ENCODE measurements at regions not wholly inside any gene's neighbourhood (a gene's known extent, or its start where the extent isn't known, plus 50 kb on each side); places are given as distances from the start of the nearest gene placed in this dataset.

DNA sequence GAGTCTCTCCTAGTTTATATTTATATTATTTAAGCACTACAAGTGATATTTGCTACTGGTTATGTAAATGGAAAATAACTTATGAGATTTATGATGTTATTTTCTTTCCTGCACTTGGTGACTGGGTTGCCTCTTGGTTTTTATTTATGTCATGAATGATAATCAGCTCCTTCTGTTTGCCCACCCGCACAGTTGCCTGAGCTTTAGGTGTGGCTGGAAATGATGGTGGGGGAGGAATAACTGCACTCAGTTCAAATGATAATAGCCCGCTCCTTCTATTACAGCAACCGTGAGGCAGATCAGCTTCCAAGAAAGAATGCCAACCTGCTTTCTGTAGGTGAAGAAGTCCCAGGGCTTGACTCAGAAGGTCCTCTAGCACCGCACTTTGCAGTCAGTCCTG, 190.2 kb upstream of the CAND1 start:
- Histone ChIP-seq H3K4me3 (ENCODE audit: low read depth, low read length) (no peak overlapping the region), H3K4me1 (ENCODE audit: control insufficient read depth, insufficient read depth, low read length) (peaks cover 23% of the 10 kb centered on the region), H3K36me3 (ENCODE audit: control insufficient read depth in 2 of 2, insufficient read depth in 1 of 2, low read length in 2 of 2) (no peaks in the 10 kb centered on the region), H3K27ac (ENCODE audit: extremely low read depth, low read depth, low read length) (no peak overlapping the region), H3K9me3 (ENCODE audit: control insufficient read depth, insufficient read depth, low read depth, low read length) (no peaks in the 10 kb centered on the region)
- ChIA-PET CTCF (interaction anchor here (0.6 to 2.5 kb wide), 2 partner anchors 53 to 189 kb away, joined by 4 to 7 read pairs; no protein-coding TSS in a partner anchor), POLR2A (no interaction called here)
- TF ChIP-seq ZNF555 (tag by site-specific recombination; conservative IDR thresholded peaks at IDR 0.05) (no peak), GLI4 (tag by site-specific recombination; IDR thresholded peaks at IDR 0.05) (no peak), ZNF571 (tag by site-specific recombination; IDR thresholded peaks at IDR 0.05) (no peak), ZNF629 (tag by site-specific recombination; IDR thresholded peaks at IDR 0.05) (peak; percentile 32; the same call in 1 of the 2 replicates), ZFP69B (tag by site-specific recombination; IDR thresholded peaks at IDR 0.05) (no peak), ZNF426 (tag by site-specific recombination; IDR thresholded peaks at IDR 0.05) (no peak), ZNF473 (tag by site-specific recombination; IDR thresholded peaks at IDR 0.05) (no peak), ZNF140 (tag by site-specific recombination; IDR thresholded peaks at IDR 0.05) (no peak), OSR2 (tag by site-specific recombination; IDR thresholded peaks at IDR 0.05) (peak; percentile 43), ZNF776 (tag by site-specific recombination; IDR thresholded peaks at IDR 0.05; ENCODE audit: borderline replicate concordance) (no peak), ZNF830 (tag by site-specific recombination; IDR thresholded peaks at IDR 0.05; ENCODE audit: low read depth) (no peak), ZNF521 (tag by site-specific recombination; IDR thresholded peaks at IDR 0.05) (no peak), ZNF211 (tag by site-specific recombination; IDR thresholded peaks at IDR 0.05; ENCODE audit: low read depth) (no peak), GLIS1 (tag by site-specific recombination; IDR thresholded peaks at IDR 0.05) (peak; percentile 84), ZNF266 (tag by site-specific recombination; IDR thresholded peaks at IDR 0.05; ENCODE audit: low read depth) (no peak), ZNF169 (tag by site-specific recombination; IDR thresholded peaks at IDR 0.05) (no peak), ZNF544 (tag by site-specific recombination; IDR thresholded peaks at IDR 0.05) (no peak), HOXA7 (CRISPR knock-in tag; IDR thresholded peaks at IDR 0.05; ENCODE audit: borderline replicate concordance) (no peak), ZBTB17 (tag by site-specific recombination; IDR thresholded peaks at IDR 0.05) (no peak), ZNF623 (tag by site-specific recombination; IDR thresholded peaks at IDR 0.05) (no peak), ZNF16 (tag by site-specific recombination; IDR thresholded peaks at IDR 0.05; ENCODE audit: low read depth) (no peak), ZBTB7A (tag by site-specific recombination; IDR thresholded peaks at IDR 0.05; ENCODE audit: low read depth) (no peak), ZSCAN30 (tag by site-specific recombination; IDR thresholded peaks at IDR 0.05) (no peak), ZBTB20 (tag by site-specific recombination; IDR thresholded peaks at IDR 0.05) (no peak), ZNF354C (tag by site-specific recombination; IDR thresholded peaks at IDR 0.05; ENCODE audit: borderline replicate concordance, low read depth) (no peak), ZNF610 (tag by site-specific recombination; IDR thresholded peaks at IDR 0.05; ENCODE audit: borderline replicate concordance) (0 out of 2 replicates have a peak, but pooled peaks have one; percentile 19), SETDB1 (IDR thresholded peaks at IDR 0.05; ENCODE audit: insufficient read length, low read length) (no peak), SCRT1 (tag by site-specific recombination; IDR thresholded peaks at IDR 0.05; ENCODE audit: borderline replicate concordance) (no peak)
- TF ChIP-seq, protein P1, sequence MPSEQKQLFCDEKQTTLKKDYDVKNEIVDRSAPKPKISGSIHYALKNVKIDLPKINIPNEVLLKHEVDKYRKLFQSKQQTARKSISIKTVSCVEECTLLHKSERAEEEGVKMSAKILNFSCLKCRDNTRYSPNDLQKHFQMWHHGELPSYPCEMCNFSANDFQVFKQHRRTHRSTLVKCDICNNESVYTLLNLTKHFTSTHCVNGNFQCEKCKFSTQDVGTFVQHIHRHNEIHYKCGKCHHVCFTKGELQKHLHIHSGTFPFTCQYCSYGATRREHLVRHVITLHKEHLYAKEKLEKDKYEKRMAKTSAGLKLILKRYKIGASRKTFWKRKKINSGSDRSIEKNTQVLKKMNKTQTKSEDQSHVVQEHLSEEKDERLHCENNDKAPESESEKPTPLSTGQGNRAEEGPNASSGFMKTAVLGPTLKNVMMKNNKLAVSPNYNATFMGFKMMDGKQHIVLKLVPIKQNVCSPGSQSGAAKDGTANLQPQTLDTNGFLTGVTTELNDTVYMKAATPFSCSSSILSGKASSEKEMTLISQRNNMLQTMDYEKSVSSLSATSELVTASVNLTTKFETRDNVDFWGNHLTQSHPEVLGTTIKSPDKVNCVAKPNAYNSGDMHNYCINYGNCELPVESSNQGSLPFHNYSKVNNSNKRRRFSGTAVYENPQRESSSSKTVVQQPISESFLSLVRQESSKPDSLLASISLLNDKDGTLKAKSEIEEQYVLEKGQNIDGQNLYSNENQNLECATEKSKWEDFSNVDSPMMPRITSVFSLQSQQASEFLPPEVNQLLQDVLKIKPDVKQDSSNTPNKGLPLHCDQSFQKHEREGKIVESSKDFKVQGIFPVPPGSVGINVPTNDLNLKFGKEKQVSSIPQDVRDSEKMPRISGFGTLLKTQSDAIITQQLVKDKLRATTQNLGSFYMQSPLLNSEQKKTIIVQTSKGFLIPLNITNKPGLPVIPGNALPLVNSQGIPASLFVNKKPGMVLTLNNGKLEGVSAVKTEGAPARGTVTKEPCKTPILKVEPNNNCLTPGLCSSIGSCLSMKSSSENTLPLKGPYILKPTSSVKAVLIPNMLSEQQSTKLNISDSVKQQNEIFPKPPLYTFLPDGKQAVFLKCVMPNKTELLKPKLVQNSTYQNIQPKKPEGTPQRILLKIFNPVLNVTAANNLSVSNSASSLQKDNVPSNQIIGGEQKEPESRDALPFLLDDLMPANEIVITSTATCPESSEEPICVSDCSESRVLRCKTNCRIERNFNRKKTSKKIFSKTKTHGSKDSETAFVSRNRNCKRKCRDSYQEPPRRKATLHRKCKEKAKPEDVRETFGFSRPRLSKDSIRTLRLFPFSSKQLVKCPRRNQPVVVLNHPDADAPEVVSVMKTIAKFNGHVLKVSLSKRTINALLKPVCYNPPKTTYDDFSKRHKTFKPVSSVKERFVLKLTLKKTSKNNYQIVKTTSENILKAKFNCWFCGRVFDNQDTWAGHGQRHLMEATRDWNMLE (tag by site-specific recombination; conservative IDR thresholded peaks at IDR 0.05; ENCODE audit: low read depth), result no peak
- TF ChIP-seq, protein P2, sequence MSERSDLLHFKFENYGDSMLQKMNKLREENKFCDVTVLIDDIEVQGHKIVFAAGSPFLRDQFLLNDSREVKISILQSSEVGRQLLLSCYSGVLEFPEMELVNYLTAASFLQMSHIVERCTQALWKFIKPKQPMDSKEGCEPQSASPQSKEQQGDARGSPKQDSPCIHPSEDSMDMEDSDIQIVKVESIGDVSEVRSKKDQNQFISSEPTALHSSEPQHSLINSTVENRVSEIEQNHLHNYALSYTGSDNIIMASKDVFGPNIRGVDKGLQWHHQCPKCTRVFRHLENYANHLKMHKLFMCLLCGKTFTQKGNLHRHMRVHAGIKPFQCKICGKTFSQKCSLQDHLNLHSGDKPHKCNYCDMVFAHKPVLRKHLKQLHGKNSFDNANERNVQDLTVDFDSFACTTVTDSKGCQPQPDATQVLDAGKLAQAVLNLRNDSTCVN (tag by site-specific recombination; optimal IDR thresholded peaks at IDR 0.05), result no peak
- TF ChIP-seq, protein P3, sequence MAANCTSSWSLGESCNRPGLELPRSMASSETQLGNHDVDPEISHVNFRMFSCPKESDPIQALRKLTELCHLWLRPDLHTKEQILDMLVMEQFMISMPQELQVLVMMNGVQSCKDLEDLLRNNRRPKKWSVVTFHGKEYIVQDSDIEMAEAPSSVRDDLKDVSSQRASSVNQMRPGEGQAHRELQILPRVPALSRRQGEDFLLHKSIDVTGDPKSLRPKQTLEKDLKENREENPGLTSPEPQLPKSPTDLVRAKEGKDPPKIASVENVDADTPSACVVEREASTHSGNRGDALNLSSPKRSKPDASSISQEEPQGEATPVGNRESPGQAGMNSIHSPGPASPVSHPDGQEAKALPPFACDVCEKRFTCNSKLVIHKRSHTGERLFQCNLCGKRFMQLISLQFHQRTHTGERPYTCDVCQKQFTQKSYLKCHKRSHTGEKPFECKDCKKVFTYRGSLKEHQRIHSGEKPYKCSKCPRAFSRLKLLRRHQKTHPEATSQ (tag by site-specific recombination; IDR thresholded peaks at IDR 0.05), result no peak
